GM12872 (cell line): ENCODE measurements at regions not wholly inside any gene's neighbourhood (a gene's known extent, or its start where the extent isn't known, plus 50 kb on each side); places are given as distances from the start of the nearest gene placed in this dataset.

Experiments used
- CTCF ChIP-seq: IDR thresholded peaks from 3 replicates; pipeline ENCODE4 v1.5.1; 2011; ENCODE audit warnings: low read depth, mild to moderate bottlenecking, low read length, moderate library complexity; ENCODE audit not compliant: insufficient read depth

- TF ChIP-seq CTCF: no peak
Observed at GRCh38 chr10:78964952-78965633, 103.7 kb upstream of the ZMIZ1 start.

- TF ChIP-seq CTCF: no peak
Observed at GRCh38 chr10:78966182-78966787, 102.5 kb upstream of the ZMIZ1 start.

GRCh38 chr10:78966844-78967488 is 101.8 kb upstream of the ZMIZ1 start:
- no peak for TF ChIP-seq CTCF

GRCh38 chr10:78968300-78968942 is 100.3 kb upstream of the ZMIZ1 start:
- TF ChIP-seq CTCF: no peak

- no peak for TF ChIP-seq CTCF
Observed at GRCh38 chr10:78968943-78969342, 99.8 kb upstream of the ZMIZ1 start.

GRCh38 chr10:78969719-78970118 is 99.0 kb upstream of the ZMIZ1 start:
- no peak for TF ChIP-seq CTCF

- TF ChIP-seq CTCF: no peak
Observed at GRCh38 chr10:78970261-78970660, 98.5 kb upstream of the ZMIZ1 start.
